Lung (tissue), 11 donors: ENCODE measurements at regions not wholly inside any gene's neighbourhood (a gene's known extent, or its start where the extent isn't known, plus 50 kb on each side); places are given as distances from the start of the nearest gene placed in this dataset.

Source experiments
- ATAC-seq: fragments of 200-7000 bp; cut with Tn5 transposase; one replicate; pipeline ENCODE4 v1.9.1; 2020; ENCODE audit warnings: moderate number of reproducible peaks; ENCODE audit not compliant: insufficient read depth, low FRiP score
- DNase-seq, 3 donors: peaks; one replicate each; pipeline ENCODE4 v3.0.0-alpha.2; 2013 to 2017
- H3K27ac ChIP-seq, 2 donors: one replicate each; pipeline ENCODE4 v1.5.1; 2013; ENCODE audit warnings: mild to moderate bottlenecking in 2 of 2, moderate library complexity in 2 of 2, control low read depth in 1 of 2, inconsistent platforms in 1 of 2, low read depth in 1 of 2, low read length in 1 of 2
- H3K27me3 ChIP-seq, 3 donors: one replicate each; pipeline ENCODE4 v1.5.1; 2013; ENCODE audit warnings: low read length in 2 of 3; ENCODE audit not compliant: control insufficient read depth in 3 of 3, insufficient read depth in 3 of 3
- H3K36me3 ChIP-seq, 4 donors: one replicate each; pipeline ENCODE4 v1.5.1; 2013; ENCODE audit warnings: low read length in 4 of 4, mild to moderate bottlenecking in 1 of 4, moderate library complexity in 1 of 4; ENCODE audit not compliant: control insufficient read depth in 4 of 4, insufficient read depth in 4 of 4
- H3K4me1 ChIP-seq, 5 donors: one replicate each; pipeline ENCODE4 v1.5.1; 2013; ENCODE audit warnings: low read length in 5 of 5, mild to moderate bottlenecking in 2 of 5, moderate library complexity in 1 of 5; ENCODE audit not compliant: control insufficient read depth in 5 of 5, insufficient read depth in 5 of 5
- H3K4me3 ChIP-seq: one replicate; pipeline ENCODE4 v1.5.1; 2013; ENCODE audit warnings: mild to moderate bottlenecking, control low read depth, moderate library complexity
- H3K9ac ChIP-seq, 2 donors: one replicate each; pipeline ENCODE4 v1.5.1; 2013; ENCODE audit warnings: low read length in 2 of 2, control low read depth in 1 of 2; ENCODE audit not compliant: insufficient read depth in 1 of 2
- H3K9me3 ChIP-seq, 4 donors: one replicate each; pipeline ENCODE4 v1.5.1; 2013; ENCODE audit warnings: low read length in 3 of 4, mild to moderate bottlenecking in 1 of 4, moderate library complexity in 1 of 4; ENCODE audit not compliant: control insufficient read depth in 4 of 4, insufficient read depth in 3 of 4
- WGBS, 2 donors: extraction: QIAGEN DNeasy Blood & Tissue Kit; methylation state at CpG; one replicate each; pipeline ENCODE4 v1.1.7; 2013; 5-methylcytosine and 5-hydroxymethylcytosine counted together
- TF ChIP-seq, protein P1 (sequence below): IDR thresholded peaks from 2 replicates; pipeline ENCODE4 v1.5.1; 2012; ENCODE audit warnings: mild to moderate bottlenecking; ENCODE audit errors: control extremely low read depth, extremely low read depth
- donor health status: control.
- donor health status: control.
- donor health status: Bipolar disorder and iron deficiency.
- donor health status: healthy.
- donor health status: DM: yes; HTN: yes; CAD: no.

DNA sequence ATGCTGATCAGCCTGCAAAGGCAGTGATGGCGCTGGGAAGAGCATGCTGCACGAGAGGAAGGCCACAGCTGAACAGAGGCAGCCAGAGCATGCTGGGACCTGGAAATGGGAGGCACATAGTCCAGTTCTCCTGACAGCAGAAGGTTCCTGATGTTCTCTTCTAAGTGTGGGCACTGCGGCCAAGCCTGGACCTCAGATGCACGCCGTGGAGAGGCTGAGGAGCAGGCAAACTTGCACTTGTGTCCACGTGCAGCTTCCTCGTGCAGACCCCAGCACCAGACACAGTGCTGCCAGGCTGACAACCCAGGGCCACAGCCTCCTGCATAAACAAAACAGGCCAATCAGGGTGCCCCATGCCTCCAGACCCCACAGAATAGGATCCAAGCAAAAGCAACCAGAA is 93.5 kb upstream of the LANCL2 start:
- H3K27ac ChIP-seq = no peak overlapping the region
- H3K27me3 ChIP-seq = no peaks in the 10 kb centered on the region
- H3K4me3 ChIP-seq = no peak overlapping the region
- no peak overlapping the region for H3K9ac ChIP-seq
- ATAC-seq (no peak), DNase-seq (no peak)
- WGBS, 2 donors = 78 to 87% methylated on average over 7 of the region's 7 CpGs
- TF ChIP-seq, protein P1, sequence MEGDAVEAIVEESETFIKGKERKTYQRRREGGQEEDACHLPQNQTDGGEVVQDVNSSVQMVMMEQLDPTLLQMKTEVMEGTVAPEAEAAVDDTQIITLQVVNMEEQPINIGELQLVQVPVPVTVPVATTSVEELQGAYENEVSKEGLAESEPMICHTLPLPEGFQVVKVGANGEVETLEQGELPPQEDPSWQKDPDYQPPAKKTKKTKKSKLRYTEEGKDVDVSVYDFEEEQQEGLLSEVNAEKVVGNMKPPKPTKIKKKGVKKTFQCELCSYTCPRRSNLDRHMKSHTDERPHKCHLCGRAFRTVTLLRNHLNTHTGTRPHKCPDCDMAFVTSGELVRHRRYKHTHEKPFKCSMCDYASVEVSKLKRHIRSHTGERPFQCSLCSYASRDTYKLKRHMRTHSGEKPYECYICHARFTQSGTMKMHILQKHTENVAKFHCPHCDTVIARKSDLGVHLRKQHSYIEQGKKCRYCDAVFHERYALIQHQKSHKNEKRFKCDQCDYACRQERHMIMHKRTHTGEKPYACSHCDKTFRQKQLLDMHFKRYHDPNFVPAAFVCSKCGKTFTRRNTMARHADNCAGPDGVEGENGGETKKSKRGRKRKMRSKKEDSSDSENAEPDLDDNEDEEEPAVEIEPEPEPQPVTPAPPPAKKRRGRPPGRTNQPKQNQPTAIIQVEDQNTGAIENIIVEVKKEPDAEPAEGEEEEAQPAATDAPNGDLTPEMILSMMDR = no peak
- no peaks in the 10 kb centered on the region for H3K36me3 ChIP-seq
- peaks cover 0 to 1% (median 0%) of the 10 kb centered on the region in 4 donors for H3K9me3 ChIP-seq
- H3K4me1 ChIP-seq = peaks cover 0 to 5% (median 0%) of the 10 kb centered on the region in 5 donors

DNA sequence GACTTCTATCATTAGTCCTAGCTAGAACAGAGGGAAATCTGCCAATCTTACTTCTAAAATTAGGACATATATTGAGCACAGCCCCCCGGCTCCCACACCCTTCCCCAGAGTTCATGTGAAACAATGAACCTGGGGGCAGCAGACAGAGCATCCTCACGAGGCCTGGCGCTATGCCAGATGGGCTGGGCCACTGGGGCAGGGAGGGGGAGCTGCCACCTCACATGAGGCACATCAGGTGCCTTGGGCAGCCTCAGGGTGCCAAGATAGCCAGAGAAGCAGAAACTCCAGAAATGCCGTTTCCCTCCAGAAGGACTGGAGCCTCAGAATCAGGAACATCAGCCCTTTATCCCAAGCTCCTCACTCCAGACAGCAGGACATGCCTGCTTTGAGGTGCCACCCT is 92.8 kb upstream of the LANCL2 start:
- DNase-seq (no peak), ATAC-seq (no peak)
- H3K9ac ChIP-seq = no peak overlapping the region
- H3K36me3 ChIP-seq = no peaks in the 10 kb centered on the region
- H3K9me3 ChIP-seq = peaks cover 0 to 1% (median 0%) of the 10 kb centered on the region in 4 donors
- peaks cover 0 to 5% (median 0%) of the 10 kb centered on the region in 5 donors for H3K4me1 ChIP-seq
- H3K27ac ChIP-seq = no peak overlapping the region
- H3K4me3 ChIP-seq = peak overlapping the region; percentile 4
- 52 to 68% methylated on average over 4 of the region's 4 CpGs for WGBS, 2 donors
- H3K27me3 ChIP-seq = no peaks in the 10 kb centered on the region
- TF ChIP-seq, protein P1 = no peak

DNA sequence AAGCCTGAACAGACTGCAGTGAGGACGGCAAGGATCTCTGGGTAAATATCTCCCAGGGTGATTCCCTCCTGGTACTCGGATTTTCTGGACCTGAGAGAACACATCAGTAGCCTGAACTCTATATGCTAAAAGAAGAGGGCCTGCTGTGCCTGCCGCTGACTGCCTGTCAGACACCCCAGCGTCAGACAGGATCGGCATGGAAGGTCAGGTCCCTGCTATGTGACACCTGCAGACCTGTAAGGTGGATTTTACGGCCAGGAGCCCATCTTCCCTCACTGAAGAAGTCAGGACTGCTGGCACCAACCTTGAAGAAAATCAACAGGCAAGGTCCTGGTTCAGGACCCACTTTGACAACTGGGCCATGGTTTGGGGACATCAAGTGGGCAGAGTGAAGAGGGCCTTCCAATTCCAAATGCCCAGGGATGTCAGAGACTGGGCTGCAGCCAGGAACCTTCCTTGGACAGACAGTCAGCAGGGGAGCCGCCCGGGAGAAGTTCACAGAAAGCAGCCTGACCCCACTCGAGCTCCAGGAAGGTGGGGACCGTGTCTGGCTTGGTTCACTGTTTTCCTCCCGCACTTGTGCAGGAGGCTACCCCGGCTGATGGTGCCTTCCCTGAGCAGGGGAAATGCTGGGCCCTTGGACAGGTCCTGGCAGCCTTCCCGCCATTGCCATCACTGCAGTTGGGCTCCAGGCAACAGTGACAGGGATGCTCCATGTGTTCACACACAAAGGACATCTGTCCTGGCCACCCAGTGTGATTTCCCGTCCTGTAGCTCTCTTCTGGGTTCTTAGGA is 91.8 kb upstream of the LANCL2 start:
- no peak for ATAC-seq
- 79 to 83% methylated on average over 14 of the region's 14 CpGs for WGBS, 2 donors

More for the DNA sequence above, 91.8 kb upstream of the LANCL2 start:
- H3K9ac ChIP-seq = no peak overlapping the region
- H3K36me3 ChIP-seq = no peaks in the 10 kb centered on the region
- TF ChIP-seq, protein P1 = no peak
- H3K27me3 ChIP-seq = no peaks in the 10 kb centered on the region
- no peak for DNase-seq
- H3K4me3 ChIP-seq = no peak overlapping the region
- H3K9me3 ChIP-seq = peaks cover 0 to 1% (median 0%) of the 10 kb centered on the region in 4 donors
- H3K27ac ChIP-seq = no peak overlapping the region
- H3K4me1 ChIP-seq = peaks cover 0 to 5% (median 0%) of the 10 kb centered on the region in 5 donors
